HG02588 (cell line): ENCODE measurements at regions not wholly inside any gene's neighbourhood (a gene's known extent, or its start where the extent isn't known, plus 50 kb on each side); places are given as distances from the start of the nearest gene placed in this dataset.
"Not testable (repeated sequence)": the region's sequence is repeated elsewhere in the genome, so short reads cannot be mapped to it uniquely, and the experiment has no call there.

Experiments
- ATAC-seq: cut with Tn5 transposase; IDR thresholded peaks from one replicate; pipeline ENCODE4 v1.9.1; 2021; ENCODE audit warnings: mild to moderate bottlenecking, moderate library complexity; ENCODE audit not compliant: unreplicated experiment

- ATAC-seq = no peak
Observed at GRCh38 chr20:22690616-22691179, 106.3 kb upstream of the FOXA2 start.

- ATAC-seq = peak; percentile 81
Observed at GRCh38 chr20:22691369-22692118, 107.2 kb upstream of the FOXA2 start.

GRCh38 chr20:22692119-22692475 is 107.7 kb upstream of the FOXA2 start:
- no peak for ATAC-seq

GRCh38 chr20:22692620-22693019 is 108.2 kb upstream of the FOXA2 start:
- not testable (repeated sequence) for ATAC-seq

GRCh38 chr20:22696759-22697158 is 112.4 kb upstream of the FOXA2 start:
- no peak for ATAC-seq

GRCh38 chr20:22698259-22698842 is 114.0 kb upstream of the FOXA2 start:
- no peak for ATAC-seq

GRCh38 chr20:22699396-22699795 is 115.0 kb upstream of the FOXA2 start:
- no peak for ATAC-seq

- no peak for ATAC-seq
Observed at GRCh38 chr20:22700367-22700766, 116.0 kb upstream of the FOXA2 start.

- no peak for ATAC-seq
Observed at GRCh38 chr20:22701679-22702308, 117.4 kb upstream of the FOXA2 start.

GRCh38 chr20:22703843-22704242 is 119.5 kb upstream of the FOXA2 start:
- ATAC-seq = no peak

GRCh38 chr20:22711971-22712755 is 127.8 kb upstream of the FOXA2 start:
- ATAC-seq = no peak

- ATAC-seq = no peak
Observed at GRCh38 chr20:22716821-22717351, 132.5 kb upstream of the FOXA2 start.

GRCh38 chr20:22717466-22717865 is 133.1 kb upstream of the FOXA2 start:
- no peak for ATAC-seq

- no peak for ATAC-seq
Observed at GRCh38 chr20:22719167-22719591, 134.8 kb upstream of the FOXA2 start.

GRCh38 chr20:22720206-22720605 is 135.8 kb upstream of the FOXA2 start:
- no peak for ATAC-seq

- ATAC-seq = no peak
Observed at GRCh38 chr20:22722811-22723210, 138.4 kb upstream of the FOXA2 start.

- no peak for ATAC-seq
Observed at GRCh38 chr20:22723659-22724058, 139.3 kb upstream of the FOXA2 start.

GRCh38 chr20:22728146-22728745 is 143.9 kb upstream of the FOXA2 start:
- ATAC-seq = no peak

GRCh38 chr20:22729180-22729579 is 144.8 kb upstream of the FOXA2 start:
- no peak for ATAC-seq

GRCh38 chr20:22729616-22730236 is 145.4 kb upstream of the FOXA2 start:
- ATAC-seq = no peak
